Ishikawa (cell line): ENCODE measurements at regions not wholly inside any gene's neighbourhood (a gene's known extent, or its start where the extent isn't known, plus 50 kb on each side); places are given as distances from the start of the nearest gene placed in this dataset.

Source experiments
- CEBPB ChIP-seq: IDR thresholded peaks from 2 replicates; pipeline ENCODE4 v1.6.1; 2012
- CREB1 ChIP-seq: IDR thresholded peaks from 2 replicates; pipeline ENCODE4 v1.6.1; 2012; ENCODE audit warnings: low read depth
- EGR1 ChIP-seq: IDR thresholded peaks from 2 replicates; pipeline ENCODE4 v1.6.1; 2012
- EP300 ChIP-seq: IDR thresholded peaks from 2 replicates; pipeline ENCODE4 v1.6.1; 2012; ENCODE audit warnings: borderline replicate concordance
- FOXM1 ChIP-seq: IDR thresholded peaks from 2 replicates; pipeline ENCODE4 v1.6.1; 2012; ENCODE audit warnings: low read depth, borderline replicate concordance
- RAD21 ChIP-seq: IDR thresholded peaks from 2 replicates; pipeline ENCODE4 v1.6.1; 2012; ENCODE audit warnings: low read depth
- TAF1 ChIP-seq: IDR thresholded peaks from 2 replicates; pipeline ENCODE4 v1.6.1; 2012; ENCODE audit warnings: low read depth, mild to moderate bottlenecking
- TCF12 ChIP-seq: IDR thresholded peaks from 2 replicates; pipeline ENCODE4 v1.6.1; 2012; ENCODE audit warnings: low read depth
- TEAD4 ChIP-seq: IDR thresholded peaks from 2 replicates; pipeline ENCODE4 v1.6.1; 2012
- ZBTB7A ChIP-seq: IDR thresholded peaks from 2 replicates; pipeline ENCODE4 v1.6.1; 2012; ENCODE audit warnings: low read depth
- TF ChIP-seq, protein P1 (sequence below): IDR thresholded peaks from 2 replicates; pipeline ENCODE4 v1.6.1; 2012

GRCh38 chr13:27678306-27679040 lies 56.8 kb downstream of the POLR1D start:
- TF ChIP-seq EP300, result no peak
- no peak for TF ChIP-seq ZBTB7A
- no peak for TF ChIP-seq TAF1
- TF ChIP-seq TCF12, result no peak
- TF ChIP-seq, protein P1, sequence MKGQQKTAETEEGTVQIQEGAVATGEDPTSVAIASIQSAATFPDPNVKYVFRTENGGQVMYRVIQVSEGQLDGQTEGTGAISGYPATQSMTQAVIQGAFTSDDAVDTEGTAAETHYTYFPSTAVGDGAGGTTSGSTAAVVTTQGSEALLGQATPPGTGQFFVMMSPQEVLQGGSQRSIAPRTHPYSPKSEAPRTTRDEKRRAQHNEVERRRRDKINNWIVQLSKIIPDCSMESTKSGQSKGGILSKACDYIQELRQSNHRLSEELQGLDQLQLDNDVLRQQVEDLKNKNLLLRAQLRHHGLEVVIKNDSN, result no peak
- TF ChIP-seq RAD21, result no peak
- TF ChIP-seq CREB1, result no peak
- TF ChIP-seq EGR1, result no peak
- no peak for TF ChIP-seq FOXM1
- no peak for TF ChIP-seq TEAD4
- no peak for TF ChIP-seq CEBPB
